CD4-positive, CD25-positive, alpha-beta regulatory T cell (primary cell): ENCODE measurements at regions not wholly inside any gene's neighbourhood (a gene's known extent, or its start where the extent isn't known, plus 50 kb on each side); places are given as distances from the start of the nearest gene placed in this dataset.

Experiments used
- ATAC-seq, 2 donors: fragments of 150-1000 bp; cut with Tn5 transposase; one replicate each; pipeline ENCODE4 v1.10.0; 2021; ENCODE audit warnings: low read depth in 2 of 2, moderate number of reproducible peaks in 2 of 2, moderate library complexity in 1 of 2
- DNase-seq, 3 donors: peaks; one replicate each; pipeline versions ENCODE4 v3.0.0 to v3.0.0-alpha.2; 2012 to 2022; ENCODE audit warnings: mixed read lengths in 1 of 3
- H3K27ac ChIP-seq: one replicate; pipeline ENCODE4 v1.7.0; 2013; ENCODE audit warnings: mild to moderate bottlenecking, low read length; ENCODE audit not compliant: insufficient read depth, poor library complexity, severe bottlenecking
- H3K27me3 ChIP-seq: one replicate; pipeline ENCODE4 v1.7.0; 2013; ENCODE audit warnings: low read length; ENCODE audit not compliant: control insufficient read depth, insufficient read depth
- H3K36me3 ChIP-seq: one replicate; pipeline ENCODE4 v1.7.0; 2013; ENCODE audit warnings: mild to moderate bottlenecking, low read length, moderate library complexity; ENCODE audit not compliant: control insufficient read depth, insufficient read depth
- H3K4me1 ChIP-seq: 2 replicates; pipeline ENCODE4 v1.7.0; 2013; ENCODE audit warnings: mild to moderate bottlenecking, low read length; ENCODE audit not compliant: insufficient read depth, control insufficient read depth, poor library complexity, severe bottlenecking
- H3K4me3 ChIP-seq: one replicate; pipeline ENCODE4 v1.7.0; 2013; ENCODE audit warnings: low read depth, mild to moderate bottlenecking, low read length, moderate library complexity
- H3K9me3 ChIP-seq, 2 experiments: 1 replicate in 1 of 2; 2 replicates in 1 of 2; pipeline ENCODE4 v1.7.0; 2013; ENCODE audit warnings: low read length in 2 of 2, mild to moderate bottlenecking in 1 of 2, moderate library complexity in 1 of 2; ENCODE audit not compliant: control insufficient read depth in 2 of 2
- H3K27ac Mint-ChIP-seq, 3 donors: one replicate each; pipeline ENCODE4 v1.8.0; 2020 to 2022; ENCODE audit warnings: mild to moderate bottlenecking in 3 of 3, mixed read lengths in 3 of 3, moderate library complexity in 2 of 3
- H3K27me3 Mint-ChIP-seq: one replicate; pipeline ENCODE4 v1.8.0; 2022; ENCODE audit warnings: mild to moderate bottlenecking, mixed read lengths
- H3K36me3 Mint-ChIP-seq: one replicate; pipeline ENCODE4 v1.8.0; 2020; ENCODE audit warnings: mixed read lengths
- H3K4me1 Mint-ChIP-seq, 4 donors: one replicate each; pipeline ENCODE4 v1.8.0; 2020 to 2022; ENCODE audit warnings: mixed read lengths in 4 of 4, mild to moderate bottlenecking in 1 of 4
- H3K4me3 Mint-ChIP-seq, 4 donors: one replicate each; pipeline ENCODE4 v1.8.0; 2020 to 2022; ENCODE audit warnings: mild to moderate bottlenecking in 4 of 4, mixed read lengths in 4 of 4, moderate library complexity in 3 of 4
- H3K9me3 Mint-ChIP-seq, 7 donors: one replicate each; pipeline ENCODE4 v1.8.0; 2020 to 2022; ENCODE audit warnings: mixed read lengths in 7 of 7, mild to moderate bottlenecking in 3 of 7, moderate library complexity in 2 of 7

DNA sequence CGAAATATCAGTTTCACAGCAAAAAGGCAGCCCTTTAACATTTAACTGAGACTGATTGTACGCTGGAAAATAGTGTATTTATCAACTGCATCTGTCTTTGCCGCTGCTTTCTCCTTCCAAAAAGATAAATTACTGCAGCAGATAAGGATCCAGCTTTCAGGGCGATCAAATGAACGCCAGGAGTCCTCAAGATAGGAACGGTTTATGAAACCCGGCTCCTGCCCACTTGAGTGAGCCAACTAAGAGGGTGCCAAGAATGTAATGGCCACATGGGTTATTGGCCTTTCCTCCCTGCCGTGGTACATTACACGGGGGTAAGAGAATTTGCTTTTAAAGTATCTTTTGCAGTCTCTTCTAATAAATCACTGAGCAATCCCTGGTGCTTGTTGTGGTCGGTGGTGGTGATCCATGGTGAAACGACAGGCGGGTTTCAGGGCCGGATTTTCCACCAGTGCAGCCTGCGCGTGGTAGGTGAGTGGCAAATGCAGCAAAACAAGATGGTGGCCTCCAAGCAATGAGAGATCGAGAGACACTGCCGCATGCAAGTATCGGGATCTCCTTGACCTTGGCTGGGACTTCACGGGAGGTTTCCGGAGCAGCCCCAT, 67.5 kb upstream of the IRX6 start:
- peaks cover 0 to 4% of the 10 kb centered on the region in 2 experiments for H3K9me3 ChIP-seq
- Mint-ChIP-seq H3K36me3 (no peaks in the 10 kb centered on the region), H3K27ac (no peak overlapping the region)

DNA sequence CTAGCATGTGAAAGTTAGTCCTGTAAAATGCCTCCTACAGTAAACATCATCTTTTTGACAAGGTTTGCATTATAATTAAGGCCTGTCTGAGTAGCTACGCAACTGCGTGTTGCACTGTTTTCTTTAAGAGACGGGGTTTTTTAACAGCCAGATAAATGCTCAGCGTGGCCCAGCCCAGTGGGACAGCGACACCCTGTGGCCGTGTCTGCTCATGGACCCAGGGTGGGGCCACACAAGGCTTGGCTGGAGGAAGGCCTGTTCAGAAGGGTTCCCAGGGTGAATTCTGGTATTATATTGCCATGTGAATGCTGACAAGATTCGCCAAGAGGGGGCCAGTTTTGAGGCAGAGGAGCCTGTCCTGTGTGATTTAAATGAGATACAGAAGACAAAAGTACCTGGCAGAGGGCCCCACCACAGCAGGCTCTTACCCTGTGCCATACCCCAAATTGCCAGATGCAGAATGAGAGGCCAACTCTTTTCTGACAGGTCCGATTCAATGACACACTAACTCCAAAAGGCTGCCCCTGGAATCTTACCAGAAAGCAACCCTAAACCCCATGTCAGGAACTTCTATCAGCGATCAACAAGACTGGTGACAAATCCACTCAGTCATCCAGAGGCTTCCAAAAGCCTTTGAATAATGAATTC, 65.9 kb upstream of the IRX6 start:
- H3K27ac Mint-ChIP-seq = no peak overlapping the region
- Histone ChIP-seq H3K27me3 (no peaks in the 10 kb centered on the region), H3K27ac (no peak overlapping the region), H3K4me3 (no peak overlapping the region), H3K4me1 (no peaks in the 10 kb centered on the region), H3K36me3 (no peaks in the 10 kb centered on the region), H3K9me3 (peaks cover 0 to 4% of the 10 kb centered on the region in 2 experiments)
- H3K9me3 Mint-ChIP-seq = peaks cover 0 to 5% (median 1%) of the 10 kb centered on the region in 7 donors
- no peaks in the 10 kb centered on the region for H3K36me3 Mint-ChIP-seq
- DNase-seq (peak in 2 of 3 donors; percentile 7 to 31), ATAC-seq (no peak)
- H3K27me3 Mint-ChIP-seq = peaks cover 5% of the 10 kb centered on the region
- no peaks in the 10 kb centered on the region for H3K4me1 Mint-ChIP-seq
- H3K4me3 Mint-ChIP-seq = no peak overlapping the region

More for the DNA sequence above, 67.5 kb upstream of the IRX6 start:
- H3K4me3 Mint-ChIP-seq = no peak overlapping the region
- ATAC-seq = no peak
- Histone ChIP-seq H3K27ac (no peak overlapping the region), H3K4me3 (no peak overlapping the region), H3K4me1 (no peaks in the 10 kb centered on the region), H3K36me3 (no peaks in the 10 kb centered on the region), H3K27me3 (no peaks in the 10 kb centered on the region)
- peaks cover 0 to 6% (median 1%) of the 10 kb centered on the region in 7 donors for H3K9me3 Mint-ChIP-seq
- peaks cover 5% of the 10 kb centered on the region for H3K27me3 Mint-ChIP-seq
- H3K4me1 Mint-ChIP-seq = no peaks in the 10 kb centered on the region
- DNase-seq = no peak

DNA sequence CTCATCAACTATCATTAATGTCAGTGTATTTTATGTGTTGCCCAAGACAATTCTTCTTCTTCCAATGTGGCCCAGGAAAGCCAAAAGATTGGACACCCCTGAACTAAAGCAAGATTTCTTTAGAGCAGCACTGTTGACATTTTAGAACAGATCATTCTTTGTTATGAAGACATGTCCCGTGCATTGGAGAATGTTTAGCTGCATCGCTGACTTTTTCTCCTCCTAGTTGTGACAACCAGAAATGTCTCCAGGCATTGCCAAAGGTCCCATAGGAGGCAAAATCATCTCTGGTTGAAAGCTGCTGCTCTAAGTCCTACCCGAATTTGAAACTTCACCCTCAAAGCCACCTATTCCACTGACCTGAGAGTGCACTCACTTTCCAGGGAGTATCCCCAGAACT, 62.7 kb upstream of the IRX6 start:
- Histone ChIP-seq H3K36me3 (no peaks in the 10 kb centered on the region), H3K27ac (no peak overlapping the region), H3K27me3 (no peaks in the 10 kb centered on the region), H3K4me1 (no peaks in the 10 kb centered on the region), H3K9me3 (no peaks in the 10 kb centered on the region), H3K4me3 (no peak overlapping the region)
- no peak for DNase-seq
- peaks cover 4% of the 10 kb centered on the region for H3K27me3 Mint-ChIP-seq
- H3K36me3 Mint-ChIP-seq = no peaks in the 10 kb centered on the region
- no peaks in the 10 kb centered on the region for H3K4me1 Mint-ChIP-seq
- H3K9me3 Mint-ChIP-seq = peaks cover 0 to 4% (median 2%) of the 10 kb centered on the region in 7 donors
- no peak for ATAC-seq
- no peak overlapping the region for H3K27ac Mint-ChIP-seq
- H3K4me3 Mint-ChIP-seq = no peak overlapping the region

DNA sequence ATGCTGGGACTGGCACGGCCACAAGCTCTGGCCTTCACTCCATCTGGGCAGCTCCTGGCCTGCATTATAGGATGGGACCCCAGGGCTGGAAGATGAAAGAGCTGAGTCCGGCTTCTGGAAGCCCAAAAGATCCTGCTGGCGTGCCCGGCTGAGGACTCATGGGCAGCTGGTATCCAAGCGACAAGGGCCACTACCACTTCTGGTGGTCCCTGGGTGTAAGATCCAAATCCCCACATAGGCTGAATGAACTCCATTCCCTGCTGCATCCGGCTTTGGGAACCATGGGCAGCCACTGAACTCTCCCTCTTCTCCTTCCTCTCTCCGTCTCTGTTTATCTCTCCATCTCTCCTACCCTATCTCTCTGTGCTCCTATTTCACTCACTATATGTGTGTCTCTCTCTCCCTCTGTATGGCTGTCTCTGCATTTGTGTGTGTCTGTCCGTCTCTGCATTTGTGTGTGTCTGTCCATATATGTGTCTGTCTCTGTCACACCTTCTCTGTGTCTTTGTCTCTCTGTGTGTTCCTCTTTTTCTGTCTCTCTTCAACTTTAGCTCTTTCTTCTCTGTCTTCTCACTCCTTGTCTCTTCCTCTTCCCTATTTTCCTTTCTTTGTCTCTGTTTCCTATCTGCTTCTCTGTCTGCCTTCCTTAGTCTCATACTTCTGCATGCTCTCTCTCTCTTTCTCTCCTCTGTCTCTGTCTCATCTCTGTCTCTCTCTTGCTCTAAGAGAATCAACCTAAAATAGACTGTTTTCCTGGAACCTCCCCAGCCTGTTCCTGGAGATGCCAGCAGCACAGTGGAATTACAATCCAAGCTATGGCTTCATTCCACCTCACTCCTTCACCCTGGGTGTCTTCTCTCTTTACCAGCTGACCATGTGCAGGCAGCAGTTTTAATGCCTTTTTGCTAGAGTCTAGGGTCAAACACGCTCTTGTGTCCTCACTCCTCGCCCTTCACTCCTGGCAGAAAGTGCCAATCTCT, 60.4 kb upstream of the IRX6 start:
- no peak for ATAC-seq
- no peaks in the 10 kb centered on the region for H3K36me3 Mint-ChIP-seq
- no peak overlapping the region for H3K27ac Mint-ChIP-seq
- Histone ChIP-seq H3K36me3 (no peaks in the 10 kb centered on the region), H3K27me3 (no peaks in the 10 kb centered on the region), H3K9me3 (no peaks in the 10 kb centered on the region), H3K27ac (no peak overlapping the region), H3K4me3 (no peak overlapping the region), H3K4me1 (no peaks in the 10 kb centered on the region)
- H3K9me3 Mint-ChIP-seq = peaks cover 0 to 6% (median 2%) of the 10 kb centered on the region in 7 donors
- no peak for DNase-seq
- no peak overlapping the region for H3K4me3 Mint-ChIP-seq
- H3K27me3 Mint-ChIP-seq = no peaks in the 10 kb centered on the region
- no peaks in the 10 kb centered on the region for H3K4me1 Mint-ChIP-seq

DNA sequence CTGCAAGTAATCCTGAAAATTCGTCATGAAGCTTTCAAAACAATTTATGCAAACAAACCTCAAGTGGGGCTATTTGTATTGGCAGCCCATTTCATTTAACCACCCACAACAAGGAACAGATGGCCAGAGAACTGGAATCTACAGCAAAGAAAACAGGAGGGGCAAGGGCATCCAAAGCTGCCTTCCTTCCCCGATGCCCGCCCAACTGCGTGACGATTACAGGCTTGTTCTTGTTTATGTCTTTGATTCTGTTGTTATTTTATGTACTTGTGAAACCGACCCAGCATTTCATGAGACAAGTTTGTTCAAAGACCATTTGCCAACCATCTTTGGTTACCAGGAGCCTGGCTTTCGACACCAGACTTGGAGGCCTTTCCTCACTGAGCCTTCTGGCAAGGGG, 59.1 kb upstream of the IRX6 start:
- Mint-ChIP-seq H3K36me3 (no peaks in the 10 kb centered on the region), H3K9me3 (peaks cover 0 to 6% (median 2%) of the 10 kb centered on the region in 7 donors), H3K27ac (no peak overlapping the region), H3K27me3 (no peaks in the 10 kb centered on the region), H3K4me1 (no peaks in the 10 kb centered on the region), H3K4me3 (no peak overlapping the region)
- no peaks in the 10 kb centered on the region for H3K36me3 ChIP-seq
- DNase-seq (no peak), ATAC-seq (no peak)
- no peak overlapping the region for H3K4me3 ChIP-seq
- no peaks in the 10 kb centered on the region for H3K4me1 ChIP-seq
- H3K9me3 ChIP-seq = no peaks in the 10 kb centered on the region
- H3K27me3 ChIP-seq = no peaks in the 10 kb centered on the region
- H3K27ac ChIP-seq = no peak overlapping the region

DNA sequence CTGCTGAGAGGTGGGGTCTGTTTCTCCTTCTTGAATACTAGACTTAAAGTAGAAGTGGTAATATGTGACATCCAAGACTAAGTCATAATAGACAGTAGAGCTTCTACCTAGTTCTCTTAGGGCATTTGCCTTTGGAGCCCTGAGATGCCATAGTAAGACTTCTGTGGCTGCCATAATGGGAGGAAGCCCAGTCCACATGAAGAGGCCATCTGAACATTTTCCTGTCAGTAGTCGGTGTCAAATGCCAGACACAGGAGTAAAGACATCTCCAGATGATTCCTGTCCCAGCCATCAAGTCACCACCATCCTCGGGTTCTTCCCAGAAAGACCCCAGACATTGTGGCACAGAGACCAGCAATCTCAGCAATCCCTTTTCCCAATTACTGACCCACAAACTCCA, 58.1 kb upstream of the IRX6 start:
- Mint-ChIP-seq H3K9me3 (peaks cover 0 to 6% (median 2%) of the 10 kb centered on the region in 7 donors), H3K27me3 (no peaks in the 10 kb centered on the region), H3K27ac (no peak overlapping the region), H3K4me3 (no peak overlapping the region), H3K36me3 (no peaks in the 10 kb centered on the region), H3K4me1 (no peaks in the 10 kb centered on the region)
- ATAC-seq (no peak), DNase-seq (no peak)
- no peaks in the 10 kb centered on the region for H3K27me3 ChIP-seq
- no peaks in the 10 kb centered on the region for H3K36me3 ChIP-seq
- no peaks in the 10 kb centered on the region for H3K9me3 ChIP-seq
- H3K4me1 ChIP-seq = no peaks in the 10 kb centered on the region
- H3K4me3 ChIP-seq = no peak overlapping the region
- H3K27ac ChIP-seq = no peak overlapping the region

DNA sequence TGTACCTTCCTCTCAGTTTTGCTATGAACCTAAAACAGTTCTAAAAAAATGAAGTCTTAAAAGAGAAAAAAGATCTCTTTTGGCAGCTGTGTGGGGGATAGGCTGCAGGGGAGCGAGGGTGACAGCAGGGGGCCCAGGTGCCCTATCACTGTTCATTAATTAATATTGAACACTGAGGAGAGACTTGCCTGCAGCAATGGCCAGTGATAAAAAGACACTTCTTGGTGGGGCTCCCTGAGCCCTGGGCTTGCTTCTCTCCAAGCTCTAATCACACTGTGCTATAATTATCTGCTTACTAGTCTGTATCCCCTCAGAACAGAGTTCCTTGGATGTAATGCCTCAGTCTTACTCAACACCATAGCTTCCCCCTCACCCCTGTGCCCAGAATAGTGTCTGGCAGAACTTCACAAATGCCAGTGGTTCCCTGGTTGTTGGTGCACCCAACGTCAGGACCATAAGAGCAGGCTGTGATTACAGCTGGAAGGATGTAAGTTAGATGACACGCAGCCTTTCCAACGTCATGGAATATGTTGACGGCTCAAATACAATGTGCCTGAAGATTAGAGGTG, 52.0 kb upstream of the IRX6 start:
- peaks cover 0 to 10% (median 0%) of the 10 kb centered on the region in 7 donors for H3K9me3 Mint-ChIP-seq

More for the DNA sequence above, 52.0 kb upstream of the IRX6 start:
- Histone ChIP-seq H3K4me3 (no peak overlapping the region), H3K9me3 (no peaks in the 10 kb centered on the region), H3K27me3 (no peaks in the 10 kb centered on the region), H3K27ac (no peak overlapping the region), H3K4me1 (no peaks in the 10 kb centered on the region), H3K36me3 (no peaks in the 10 kb centered on the region)
- ATAC-seq (no peak), DNase-seq (no peak)
- no peak overlapping the region for H3K27ac Mint-ChIP-seq
- no peaks in the 10 kb centered on the region for H3K4me1 Mint-ChIP-seq
- H3K36me3 Mint-ChIP-seq = no peaks in the 10 kb centered on the region
- no peak overlapping the region for H3K4me3 Mint-ChIP-seq
- no peaks in the 10 kb centered on the region for H3K27me3 Mint-ChIP-seq
